ENCODE measurements at regions not wholly inside any gene's neighbourhood (a gene's known extent, or its start where the extent isn't known, plus 50 kb on each side); places are given as distances from the start of the nearest gene placed in this dataset.

DNA sequence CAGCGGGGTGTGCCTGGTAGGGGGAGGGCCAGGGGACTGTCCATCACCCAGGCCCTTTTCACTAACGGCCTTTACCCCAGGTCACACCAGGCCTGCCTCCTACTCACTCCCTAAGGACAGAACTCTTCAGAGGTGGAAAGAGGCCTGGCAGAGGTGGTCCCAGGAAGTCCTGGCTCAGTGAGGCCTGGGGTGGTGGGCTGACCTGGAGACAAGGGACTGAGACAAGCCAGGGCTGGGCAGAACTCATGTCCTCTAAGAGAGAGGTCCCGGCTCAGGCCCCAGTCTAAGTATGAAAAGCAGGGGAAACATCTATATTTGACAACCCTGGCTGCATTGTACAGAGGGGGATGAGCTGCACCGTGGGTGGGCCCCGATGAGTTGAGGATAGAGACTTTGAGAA, 65.9 kb upstream of the TEX51 start:
- TF ChIP-seq, protein P1, sequence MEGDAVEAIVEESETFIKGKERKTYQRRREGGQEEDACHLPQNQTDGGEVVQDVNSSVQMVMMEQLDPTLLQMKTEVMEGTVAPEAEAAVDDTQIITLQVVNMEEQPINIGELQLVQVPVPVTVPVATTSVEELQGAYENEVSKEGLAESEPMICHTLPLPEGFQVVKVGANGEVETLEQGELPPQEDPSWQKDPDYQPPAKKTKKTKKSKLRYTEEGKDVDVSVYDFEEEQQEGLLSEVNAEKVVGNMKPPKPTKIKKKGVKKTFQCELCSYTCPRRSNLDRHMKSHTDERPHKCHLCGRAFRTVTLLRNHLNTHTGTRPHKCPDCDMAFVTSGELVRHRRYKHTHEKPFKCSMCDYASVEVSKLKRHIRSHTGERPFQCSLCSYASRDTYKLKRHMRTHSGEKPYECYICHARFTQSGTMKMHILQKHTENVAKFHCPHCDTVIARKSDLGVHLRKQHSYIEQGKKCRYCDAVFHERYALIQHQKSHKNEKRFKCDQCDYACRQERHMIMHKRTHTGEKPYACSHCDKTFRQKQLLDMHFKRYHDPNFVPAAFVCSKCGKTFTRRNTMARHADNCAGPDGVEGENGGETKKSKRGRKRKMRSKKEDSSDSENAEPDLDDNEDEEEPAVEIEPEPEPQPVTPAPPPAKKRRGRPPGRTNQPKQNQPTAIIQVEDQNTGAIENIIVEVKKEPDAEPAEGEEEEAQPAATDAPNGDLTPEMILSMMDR (IDR thresholded peaks at IDR 0.05; ENCODE audit: low read depth, low read length): no peak
- TF ChIP-seq EZH2phosphoT487 (IDR thresholded peaks at IDR 0.05; ENCODE audit: low read depth): no peak
